ENCODE measurements at regions not wholly inside any gene's neighbourhood (a gene's known extent, or its start where the extent isn't known, plus 50 kb on each side); places are given as distances from the start of the nearest gene placed in this dataset.

GRCh38 chr16:85454171-85454872 lies 158.8 kb upstream of the GSE1 start:
- no peak for TF ChIP-seq CTCF (IDR thresholded peaks at IDR 0.05)
- H3K36me3 Mint-ChIP-seq (ENCODE audit: low read depth): no peaks in the 10 kb centered on the region
- H3K4me1 Mint-ChIP-seq (ENCODE audit: low read depth): peaks cover 9% of the 10 kb centered on the region
- H3K27me3 Mint-ChIP-seq (ENCODE audit: insufficient read depth): peaks cover 4% of the 10 kb centered on the region
- DNase-seq: no peak
- H3K27ac Mint-ChIP-seq: no peak overlapping the region
- H3K9me3 Mint-ChIP-seq: no peaks in the 10 kb centered on the region
- no peak overlapping the region for H3K4me3 Mint-ChIP-seq

GRCh38 chr16:85455534-85455933 lies 157.6 kb upstream of the GSE1 start:
- H3K4me3 Mint-ChIP-seq: no peak overlapping the region
- no peak for DNase-seq
- H3K27me3 Mint-ChIP-seq (ENCODE audit: insufficient read depth): peaks cover 4% of the 10 kb centered on the region
- H3K9me3 Mint-ChIP-seq: no peaks in the 10 kb centered on the region
- no peak for TF ChIP-seq CTCF (IDR thresholded peaks at IDR 0.05)
- no peak overlapping the region for H3K27ac Mint-ChIP-seq
- H3K36me3 Mint-ChIP-seq (ENCODE audit: low read depth): no peaks in the 10 kb centered on the region
- peaks cover 14% of the 10 kb centered on the region for H3K4me1 Mint-ChIP-seq (ENCODE audit: low read depth)

DNA sequence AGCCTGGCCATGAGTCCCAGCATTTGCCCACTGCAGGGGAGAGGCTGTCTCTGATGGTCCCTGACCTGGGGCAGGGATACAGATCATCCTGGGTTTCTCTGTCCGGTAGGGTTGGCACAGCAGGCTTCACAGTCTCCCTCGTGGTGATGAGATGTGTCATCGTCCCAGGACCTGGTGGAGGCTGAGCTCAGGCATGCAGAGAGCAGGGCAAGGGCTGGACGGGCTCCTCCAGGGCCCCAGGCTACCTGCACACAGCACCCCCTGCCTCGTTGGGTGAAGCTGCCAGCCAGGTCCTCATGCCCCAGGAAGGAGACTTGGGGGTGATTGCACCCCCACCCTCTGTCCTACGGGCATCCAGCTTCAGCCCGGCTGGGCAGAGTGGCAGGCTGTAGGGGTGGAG lies 155.8 kb upstream of the GSE1 start:
- peak; percentile 17 for DNase-seq
- H3K27me3 Mint-ChIP-seq (ENCODE audit: insufficient read depth): peaks cover 5% of the 10 kb centered on the region

DNA sequence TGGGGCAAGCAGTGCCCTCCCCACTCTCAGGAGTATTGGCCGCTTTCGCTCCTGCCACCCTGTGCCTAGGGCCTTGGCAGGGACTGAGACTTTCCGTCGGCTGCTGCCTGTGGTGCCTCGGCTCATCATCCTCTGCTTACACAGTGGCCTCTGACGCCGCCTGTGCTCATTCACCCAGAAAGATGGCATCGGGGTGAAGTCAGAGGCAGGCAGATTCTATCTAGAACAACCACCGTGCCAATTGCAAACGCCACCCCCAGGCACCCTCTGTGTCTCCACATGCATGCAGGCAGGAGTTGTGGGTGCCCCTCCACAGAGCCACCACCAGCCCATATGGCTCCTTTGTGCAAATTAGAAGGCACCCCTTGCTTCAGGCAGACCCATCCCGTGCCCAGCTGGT lies 154.2 kb upstream of the GSE1 start:
- TF ChIP-seq CTCF (IDR thresholded peaks at IDR 0.05): no peak
- Mint-ChIP-seq H3K4me1 (ENCODE audit: low read depth) (peaks cover 31% of the 10 kb centered on the region), H3K27me3 (ENCODE audit: insufficient read depth) (peaks cover 6% of the 10 kb centered on the region), H3K36me3 (ENCODE audit: low read depth) (no peaks in the 10 kb centered on the region), H3K27ac (no peak overlapping the region), H3K9me3 (no peaks in the 10 kb centered on the region), H3K4me3 (no peak overlapping the region)
- DNase-seq: no peak

More for the DNA sequence above, 155.8 kb upstream of the GSE1 start:
- Mint-ChIP-seq H3K4me1 (ENCODE audit: low read depth) (peaks cover 28% of the 10 kb centered on the region), H3K36me3 (ENCODE audit: low read depth) (no peaks in the 10 kb centered on the region), H3K9me3 (no peaks in the 10 kb centered on the region), H3K27ac (no peak overlapping the region), H3K4me3 (no peak overlapping the region)
- no peak for TF ChIP-seq CTCF (IDR thresholded peaks at IDR 0.05)

DNA sequence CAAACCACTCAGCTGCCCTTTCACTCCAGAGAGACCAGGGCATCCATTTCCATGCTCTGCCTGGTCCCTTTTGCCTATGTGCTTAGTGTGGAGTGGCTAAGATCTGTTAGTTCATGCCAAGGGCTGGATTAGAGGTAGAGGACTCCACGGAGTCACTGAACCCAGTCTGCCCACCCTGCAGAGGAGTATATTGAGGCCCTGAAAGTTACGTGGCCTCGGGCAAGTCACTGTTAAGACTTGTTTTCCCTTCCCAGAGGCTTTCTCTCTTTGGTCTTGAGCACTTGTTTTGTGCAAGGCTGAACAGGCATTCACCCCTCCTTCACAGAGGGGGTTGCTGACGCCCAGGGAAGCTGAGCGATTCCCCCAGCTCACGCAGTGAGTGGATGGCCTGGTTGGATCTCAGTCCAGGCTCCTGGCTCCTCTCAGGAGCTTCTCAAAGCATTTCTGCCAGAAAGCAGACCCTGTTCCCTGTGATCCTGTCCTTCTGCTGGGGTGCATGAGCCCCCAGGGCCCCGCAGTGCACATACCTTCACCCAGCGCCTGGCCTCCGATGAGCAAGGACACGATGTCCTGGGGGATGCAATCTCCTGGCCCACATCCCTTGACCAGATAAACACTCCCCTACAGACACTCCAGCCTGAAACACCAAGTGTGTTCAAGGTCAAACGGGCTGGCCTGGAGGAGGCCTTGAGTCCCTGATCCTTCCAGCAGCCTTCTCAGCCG lies 153.4 kb upstream of the GSE1 start:
- no peak for DNase-seq
- H3K27me3 Mint-ChIP-seq (ENCODE audit: insufficient read depth): peaks cover 6% of the 10 kb centered on the region
- no peaks in the 10 kb centered on the region for H3K36me3 Mint-ChIP-seq (ENCODE audit: low read depth)
- H3K9me3 Mint-ChIP-seq: no peaks in the 10 kb centered on the region
- peaks cover 31% of the 10 kb centered on the region for H3K4me1 Mint-ChIP-seq (ENCODE audit: low read depth)
- H3K27ac Mint-ChIP-seq: no peak overlapping the region
- TF ChIP-seq CTCF (IDR thresholded peaks at IDR 0.05): no peak
- no peak overlapping the region for H3K4me3 Mint-ChIP-seq
